ENCODE measurements at regions not wholly inside any gene's neighbourhood (a gene's known extent, or its start where the extent isn't known, plus 50 kb on each side); places are given as distances from the start of the nearest gene placed in this dataset.

DNA sequence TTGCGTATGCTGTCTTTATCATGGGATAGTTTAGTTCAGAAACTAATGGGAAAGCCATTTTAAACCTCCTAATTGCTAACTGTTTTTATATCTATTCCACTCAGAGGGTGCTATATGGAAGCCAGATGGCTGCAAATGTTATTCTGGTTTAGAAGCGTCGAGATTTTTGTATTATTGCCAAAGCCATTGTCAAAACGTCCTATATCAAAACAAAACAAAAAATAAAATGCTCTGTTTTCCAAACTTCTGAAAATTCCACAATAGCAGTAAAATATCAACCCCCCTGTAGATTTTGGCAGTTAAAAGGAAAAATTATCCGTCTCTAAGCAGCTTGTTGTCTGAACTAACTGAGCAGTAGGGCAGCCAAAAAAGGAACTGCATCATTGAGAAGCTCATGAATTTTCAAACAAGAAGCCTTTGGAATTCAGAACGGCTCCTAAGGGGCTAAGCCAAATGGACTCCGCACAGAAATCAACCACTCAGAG, 195.4 kb upstream of the CWC22 start:
- TF ChIP-seq SIN3A (IDR thresholded peaks at IDR 0.05; ENCODE audit: borderline replicate concordance, insufficient read depth, low read length): no peak
- no peak for TF ChIP-seq POLR2AphosphoS5 (IDR thresholded peaks at IDR 0.05; ENCODE audit: low read depth, low read length)
